Karpas-422 (cell line): ENCODE measurements at regions not wholly inside any gene's neighbourhood (a gene's known extent, or its start where the extent isn't known, plus 50 kb on each side); places are given as distances from the start of the nearest gene placed in this dataset.

Experiments
- DNase-seq: peaks from one replicate; pipeline ENCODE4 v3.0.0-alpha.2; 2015
- H2AFZ ChIP-seq: fragments of 200-600 bp; sonication (generic); 2 replicates; pipeline ENCODE4 v1.6.1; 2014; ENCODE audit warnings: antibody characterized with exemption, low read length, mixed read lengths
- H3K27ac ChIP-seq: fragments of 200-600 bp; sonication (generic); 2 replicates; pipeline ENCODE4 v1.5.1; 2014; ENCODE audit warnings: mild to moderate bottlenecking, low read length, moderate library complexity
- H3K27me3 ChIP-seq: fragments of 200-600 bp; sonication (generic); 2 replicates; pipeline ENCODE4 v1.6.1; 2014; ENCODE audit warnings: low read length, mixed read lengths
- H3K36me3 ChIP-seq: fragments of 200-600 bp; sonication (generic); 2 replicates; pipeline ENCODE4 v1.6.1; 2014; ENCODE audit warnings: low read length, mixed read lengths; ENCODE audit not compliant: insufficient read depth
- H3K4me1 ChIP-seq: fragments of 200-600 bp; sonication (generic); 2 replicates; pipeline ENCODE4 v1.6.1; 2014; ENCODE audit warnings: mild to moderate bottlenecking, low read length, mixed read lengths
- H3K4me2 ChIP-seq: fragments of 200-600 bp; sonication (generic); 2 replicates; pipeline ENCODE4 v1.6.1; 2014; ENCODE audit warnings: low read length, low read depth, mild to moderate bottlenecking; ENCODE audit not compliant: poor library complexity, severe bottlenecking
- H3K4me3 ChIP-seq: fragments of 200-600 bp; sonication (generic); 2 replicates; pipeline ENCODE4 v1.5.1; 2014; ENCODE audit warnings: mild to moderate bottlenecking, antibody characterized with exemption, low read length, mixed read lengths
- H3K79me2 ChIP-seq: fragments of 200-600 bp; sonication (generic); 2 replicates; pipeline ENCODE4 v1.6.1; 2014; ENCODE audit warnings: mild to moderate bottlenecking, low read length, mixed read lengths
- H3K9ac ChIP-seq: fragments of 200-600 bp; sonication (generic); 2 replicates; pipeline ENCODE4 v1.6.0; 2014; ENCODE audit warnings: low read length
- H3K9me2 ChIP-seq: fragments of 200-600 bp; sonication (generic), shearing (Covaris generic); replicated peaks from 2 replicates; pipeline ENCODE4 v1.6.0; 2014; ENCODE audit warnings: mild to moderate bottlenecking, low read length, moderate library complexity; ENCODE audit not compliant: insufficient read depth
- H3K9me3 ChIP-seq: fragments of 300-700, 200-600 bp; sonication (generic); 2 replicates; pipeline ENCODE4 v1.6.1; 2014; ENCODE audit warnings: low read length, mixed read lengths
- H4K20me1 ChIP-seq: fragments of 200-600 bp; sonication (generic); 2 replicates; pipeline ENCODE4 v1.6.1; 2014; ENCODE audit warnings: mild to moderate bottlenecking, antibody characterized with exemption, low read length, low read depth; ENCODE audit not compliant: insufficient read depth

GRCh38 chr7:17552952-17553351 is 254.5 kb downstream of the AHR start:
- Histone ChIP-seq H3K79me2 (no peaks in the 10 kb centered on the region), H4K20me1 (no peaks in the 10 kb centered on the region), H3K27ac (no peak overlapping the region), H3K9me2 (no peaks in the 10 kb centered on the region), H3K4me1 (no peaks in the 10 kb centered on the region), H3K36me3 (no peaks in the 10 kb centered on the region), H3K9me3 (no peaks in the 10 kb centered on the region), H3K4me2 (no peak overlapping the region), H3K4me3 (no peak overlapping the region), H3K27me3 (no peaks in the 10 kb centered on the region), H2AFZ (no peak overlapping the region), H3K9ac (no peak overlapping the region)
- DNase-seq = no peak

GRCh38 chr7:17554341-17555015 is 256.0 kb downstream of the AHR start:
- Histone ChIP-seq H3K4me2 (no peak overlapping the region), H3K79me2 (no peaks in the 10 kb centered on the region), H3K9ac (no peak overlapping the region), H2AFZ (no peak overlapping the region), H3K9me3 (no peaks in the 10 kb centered on the region), H4K20me1 (no peaks in the 10 kb centered on the region), H3K4me1 (no peaks in the 10 kb centered on the region), H3K36me3 (no peaks in the 10 kb centered on the region), H3K4me3 (no peak overlapping the region), H3K27me3 (no peaks in the 10 kb centered on the region), H3K27ac (no peak overlapping the region), H3K9me2 (no peaks in the 10 kb centered on the region)
- DNase-seq = no peak

- Histone ChIP-seq H3K79me2 (no peaks in the 10 kb centered on the region), H3K27ac (no peak overlapping the region), H3K9me3 (no peaks in the 10 kb centered on the region), H3K27me3 (no peaks in the 10 kb centered on the region), H2AFZ (no peak overlapping the region), H3K4me1 (no peaks in the 10 kb centered on the region), H3K4me2 (no peak overlapping the region), H3K36me3 (no peaks in the 10 kb centered on the region), H3K4me3 (no peak overlapping the region), H3K9ac (no peak overlapping the region), H3K9me2 (no peaks in the 10 kb centered on the region), H4K20me1 (no peaks in the 10 kb centered on the region)
- DNase-seq = no peak
These were observed 257.9 kb downstream of the AHR start for GRCh38 chr7:17556247-17556956.

GRCh38 chr7:17557251-17557671 is 258.8 kb downstream of the AHR start:
- Histone ChIP-seq H3K9me3 (no peaks in the 10 kb centered on the region), H3K27ac (no peak overlapping the region), H2AFZ (no peak overlapping the region), H3K9ac (no peak overlapping the region), H4K20me1 (no peaks in the 10 kb centered on the region), H3K9me2 (no peaks in the 10 kb centered on the region), H3K27me3 (no peaks in the 10 kb centered on the region), H3K36me3 (no peaks in the 10 kb centered on the region), H3K4me1 (no peaks in the 10 kb centered on the region), H3K79me2 (no peaks in the 10 kb centered on the region), H3K4me2 (no peak overlapping the region), H3K4me3 (no peak overlapping the region)
- DNase-seq = no peak

GRCh38 chr7:17558135-17558534 is 259.7 kb downstream of the AHR start:
- DNase-seq = no peak
- Histone ChIP-seq H3K4me2 (no peak overlapping the region), H3K9me2 (no peaks in the 10 kb centered on the region), H3K9me3 (no peaks in the 10 kb centered on the region), H3K27me3 (no peaks in the 10 kb centered on the region), H3K79me2 (no peaks in the 10 kb centered on the region), H4K20me1 (no peaks in the 10 kb centered on the region), H2AFZ (no peak overlapping the region), H3K4me1 (no peaks in the 10 kb centered on the region), H3K36me3 (no peaks in the 10 kb centered on the region), H3K27ac (no peak overlapping the region), H3K4me3 (no peak overlapping the region), H3K9ac (no peak overlapping the region)

- Histone ChIP-seq H4K20me1 (no peaks in the 10 kb centered on the region), H3K79me2 (no peaks in the 10 kb centered on the region), H3K27me3 (no peaks in the 10 kb centered on the region), H3K4me2 (no peak overlapping the region), H3K9ac (no peak overlapping the region), H3K9me2 (no peaks in the 10 kb centered on the region), H3K27ac (no peak overlapping the region), H2AFZ (no peak overlapping the region), H3K9me3 (no peaks in the 10 kb centered on the region), H3K4me1 (no peaks in the 10 kb centered on the region), H3K4me3 (no peak overlapping the region), H3K36me3 (no peaks in the 10 kb centered on the region)
- DNase-seq = no peak
These were observed 260.3 kb downstream of the AHR start for GRCh38 chr7:17558558-17559332.

GRCh38 chr7:17559388-17559787 is 260.9 kb downstream of the AHR start:
- Histone ChIP-seq H3K36me3 (no peaks in the 10 kb centered on the region), H3K9me3 (no peaks in the 10 kb centered on the region), H3K4me1 (no peaks in the 10 kb centered on the region), H3K79me2 (no peaks in the 10 kb centered on the region), H3K9me2 (no peaks in the 10 kb centered on the region), H4K20me1 (no peaks in the 10 kb centered on the region), H3K27me3 (no peaks in the 10 kb centered on the region), H3K27ac (no peak overlapping the region), H3K4me2 (no peak overlapping the region), H3K4me3 (no peak overlapping the region), H2AFZ (no peak overlapping the region), H3K9ac (no peak overlapping the region)
- no peak for DNase-seq

- H3K9ac ChIP-seq = no peak overlapping the region
- no peaks in the 10 kb centered on the region for H3K79me2 ChIP-seq
- no peaks in the 10 kb centered on the region for H3K27me3 ChIP-seq
- no peaks in the 10 kb centered on the region for H3K9me2 ChIP-seq
- H2AFZ ChIP-seq = no peak overlapping the region
- H3K9me3 ChIP-seq = no peaks in the 10 kb centered on the region
- H3K36me3 ChIP-seq = no peaks in the 10 kb centered on the region
- H3K4me3 ChIP-seq = no peak overlapping the region
- H3K4me2 ChIP-seq = no peak overlapping the region
- DNase-seq = no peak
- H3K27ac ChIP-seq = no peak overlapping the region
- H3K4me1 ChIP-seq = no peaks in the 10 kb centered on the region
- no peaks in the 10 kb centered on the region for H4K20me1 ChIP-seq
These were observed 262.1 kb downstream of the AHR start for GRCh38 chr7:17560516-17560915.
